LNCAP (cell line): ENCODE measurements at regions not wholly inside any gene's neighbourhood (a gene's known extent, or its start where the extent isn't known, plus 50 kb on each side); places are given as distances from the start of the nearest gene placed in this dataset.

Experiments
- TF ChIP-seq, protein P1 (sequence below): fragments of 450-650 bp; IDR thresholded peaks from 2 replicates; pipeline ENCODE4 v1.5.1; 2017; ENCODE audit warnings: mild to moderate bottlenecking

DNA sequence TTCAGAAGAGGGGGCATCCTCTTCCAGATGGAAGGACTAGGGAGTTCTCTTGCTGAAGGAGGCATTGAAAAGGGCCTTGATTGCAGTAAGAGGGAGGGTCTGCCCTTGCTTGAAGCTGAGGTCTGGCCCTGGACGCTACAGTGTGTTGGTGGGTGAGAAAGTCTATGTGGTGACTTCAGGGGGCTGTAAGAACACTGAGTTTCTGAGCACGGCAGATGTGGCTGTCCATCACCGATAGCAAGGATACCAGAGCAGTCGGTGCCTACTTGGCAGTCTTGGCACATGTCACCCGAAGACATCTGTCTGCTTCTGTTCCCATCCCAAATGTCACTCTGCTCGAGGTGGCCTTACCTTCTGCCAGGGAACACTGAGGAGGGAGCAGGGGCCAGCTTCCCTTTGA lies 631.1 kb upstream of the CFAP20DC start:
- TF ChIP-seq, protein P1, sequence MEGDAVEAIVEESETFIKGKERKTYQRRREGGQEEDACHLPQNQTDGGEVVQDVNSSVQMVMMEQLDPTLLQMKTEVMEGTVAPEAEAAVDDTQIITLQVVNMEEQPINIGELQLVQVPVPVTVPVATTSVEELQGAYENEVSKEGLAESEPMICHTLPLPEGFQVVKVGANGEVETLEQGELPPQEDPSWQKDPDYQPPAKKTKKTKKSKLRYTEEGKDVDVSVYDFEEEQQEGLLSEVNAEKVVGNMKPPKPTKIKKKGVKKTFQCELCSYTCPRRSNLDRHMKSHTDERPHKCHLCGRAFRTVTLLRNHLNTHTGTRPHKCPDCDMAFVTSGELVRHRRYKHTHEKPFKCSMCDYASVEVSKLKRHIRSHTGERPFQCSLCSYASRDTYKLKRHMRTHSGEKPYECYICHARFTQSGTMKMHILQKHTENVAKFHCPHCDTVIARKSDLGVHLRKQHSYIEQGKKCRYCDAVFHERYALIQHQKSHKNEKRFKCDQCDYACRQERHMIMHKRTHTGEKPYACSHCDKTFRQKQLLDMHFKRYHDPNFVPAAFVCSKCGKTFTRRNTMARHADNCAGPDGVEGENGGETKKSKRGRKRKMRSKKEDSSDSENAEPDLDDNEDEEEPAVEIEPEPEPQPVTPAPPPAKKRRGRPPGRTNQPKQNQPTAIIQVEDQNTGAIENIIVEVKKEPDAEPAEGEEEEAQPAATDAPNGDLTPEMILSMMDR = no peak

DNA sequence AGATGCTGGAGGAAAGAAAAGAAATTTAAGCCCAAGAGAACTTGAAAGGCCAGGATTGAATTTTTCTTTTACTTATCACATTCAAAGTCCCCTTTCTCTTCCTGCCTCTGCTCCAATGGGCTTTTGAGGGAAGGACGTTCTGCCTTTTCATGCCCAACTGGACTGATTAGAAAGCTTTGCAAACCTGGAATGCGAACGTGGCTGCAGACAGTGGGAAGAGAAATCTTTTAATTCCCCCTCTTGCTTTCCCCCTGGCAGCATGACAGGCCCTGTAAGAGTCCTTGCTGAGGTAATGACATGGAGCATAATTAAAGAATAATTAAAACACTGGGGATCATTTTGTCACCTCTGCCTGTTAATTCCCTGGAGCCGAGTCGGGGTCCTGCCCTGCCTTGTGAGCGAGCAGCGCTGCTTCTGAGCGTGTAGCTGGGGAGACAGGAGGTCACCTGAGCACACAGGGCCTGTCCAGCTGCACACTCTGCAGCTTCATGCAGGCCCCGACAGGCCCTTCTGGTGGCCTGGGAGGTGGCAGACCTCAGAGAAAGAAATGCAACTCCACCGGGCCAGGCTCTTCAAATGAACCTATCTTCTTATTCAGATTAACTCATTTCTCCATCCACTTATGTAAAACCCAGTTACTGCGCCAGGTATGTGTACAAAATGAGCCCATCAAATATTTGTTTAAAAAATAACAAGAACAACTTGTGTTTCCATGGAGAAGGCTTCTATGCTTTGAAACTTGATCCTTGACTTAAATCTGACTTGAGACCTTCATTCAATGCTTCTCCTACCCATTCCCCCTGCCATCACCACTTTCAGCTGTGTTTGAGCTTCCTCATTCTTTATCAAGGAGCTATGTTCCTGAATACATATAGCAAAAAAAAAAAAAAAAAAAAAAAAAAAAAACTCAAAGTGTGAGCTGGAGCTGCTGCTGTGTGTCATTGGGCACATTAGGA lies 628.2 kb upstream of the CFAP20DC start:
- TF ChIP-seq, protein P1 = no peak

- TF ChIP-seq, protein P1 = no peak
Observed at GRCh38 chr3:59675495-59675894, 625.7 kb upstream of the CFAP20DC start.

GRCh38 chr3:59663076-59663850 lies 613.4 kb upstream of the CFAP20DC start:
- TF ChIP-seq, protein P1 = no peak

- TF ChIP-seq, protein P1 = no peak
Observed at GRCh38 chr3:59660852-59661625, 611.2 kb upstream of the CFAP20DC start.

DNA sequence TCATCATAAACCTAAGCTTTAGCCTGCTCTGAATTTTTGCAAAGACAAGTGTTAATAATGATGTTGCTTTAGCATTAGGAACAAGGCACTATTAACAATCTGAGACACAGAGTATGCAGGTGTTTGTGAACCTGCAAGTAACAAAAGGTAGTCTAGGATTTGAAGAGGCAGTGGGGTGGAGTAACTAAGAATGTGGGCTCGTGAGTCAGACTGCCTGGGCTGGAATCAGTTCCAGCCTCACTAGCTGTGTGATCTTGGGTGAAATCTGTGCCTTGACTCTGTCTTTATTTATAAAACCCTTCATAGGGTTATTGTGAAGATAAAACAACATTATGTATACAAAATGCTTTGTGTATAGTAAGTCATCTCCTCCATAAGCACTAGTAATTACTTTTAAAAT lies 610.6 kb upstream of the CFAP20DC start:
- TF ChIP-seq, protein P1 = no peak

- TF ChIP-seq, protein P1 = no peak
Observed at GRCh38 chr3:59659755-59660154, 609.9 kb upstream of the CFAP20DC start.
